Transverse colon (tissue), 4 donors: ENCODE measurements at regions not wholly inside any gene's neighbourhood (a gene's known extent, or its start where the extent isn't known, plus 50 kb on each side); places are given as distances from the start of the nearest gene placed in this dataset.

Experiments used
- DNase-seq: peaks from one replicate; pipeline ENCODE4 v3.0.0-alpha.2; 2019
- H3K27ac ChIP-seq, 4 donors: fragments of 200-600 bp; sonication (generic); 2 replicates each; pipeline ENCODE4 v1.5.1; 2016 to 2018; ENCODE audit warnings: inconsistent platforms in 4 of 4
- H3K27me3 ChIP-seq: fragments of 200-600 bp; sonication (generic); 2 replicates; pipeline ENCODE4 v1.5.1; 2017; ENCODE audit warnings: inconsistent platforms
- H3K36me3 ChIP-seq, 4 donors: fragments of 200-600 bp; sonication (generic); 2 replicates each; pipeline ENCODE4 v1.5.1; 2017 to 2019; ENCODE audit warnings: inconsistent platforms in 4 of 4
- H3K4me1 ChIP-seq, 4 donors: fragments of 200-600 bp; sonication (generic); 2 replicates each; pipeline ENCODE4 v1.5.1; 2017 to 2020; ENCODE audit warnings: inconsistent platforms in 4 of 4
- H3K4me3 ChIP-seq, 4 donors: fragments of 200-600 bp; sonication (generic); 1 replicate in 1 of 4; 2 replicates in 3 of 4; pipeline versions ENCODE4 v1.5.1 to v1.6.1; 2017 to 2019; ENCODE audit warnings: inconsistent platforms in 4 of 4
- H3K9me3 ChIP-seq, 2 donors: fragments of 200-600 bp; sonication (generic); 2 replicates each; pipeline ENCODE4 v1.5.1; 2017 to 2019; ENCODE audit warnings: inconsistent platforms in 2 of 2
- EP300 ChIP-seq: sonication (generic); formaldehyde crosslinking; IDR thresholded peaks from one replicate; pipeline ENCODE4 v1.6.1; 2017; ENCODE audit warnings: antibody characterized with exemption, low read depth
- POLR2A ChIP-seq: fragments of 450-650 bp; IDR thresholded peaks from one replicate; pipeline ENCODE4 v1.6.1; 2016; ENCODE audit warnings: antibody characterized with exemption, mild to moderate bottlenecking, moderate library complexity
- POLR2AphosphoS5 ChIP-seq, 3 donors: sonication (generic); formaldehyde crosslinking; IDR thresholded peaks; one replicate each; pipeline ENCODE4 v1.6.1; 2016; ENCODE audit warnings: antibody characterized with exemption in 3 of 3
- WGBS, 2 donors: methylation state at CpG; one replicate each; pipeline ENCODE4 v1.1.5; 2018; ENCODE audit warnings: low coverage in 1 of 2; 5-methylcytosine and 5-hydroxymethylcytosine counted together
- in situ Hi-C, 4 donors: fragments of 200-750 bp; cut with MboI; loops; one replicate each; pipeline versions ENCODE4 v1.15.0 to v1.15.1; 2017; ENCODE audit warnings: low sequenced_read_pairs in 3 of 4, low pct_ligation_motif_present in 1 of 4, low pct_unique_long_range_greater_than_20kb in 1 of 4
- intact Hi-C: fragments of 100-400 bp; cut with DNase I; formaldehyde crosslinking; loops from one replicate; pipeline ENCODE4 v1.15.1; 2023; ENCODE audit warnings: low total_unique reads
- TF ChIP-seq, protein P1 (sequence below), 5 experiments: fragments of 200-600 bp in 3 of 5; fragments of 450-650 bp in 2 of 5; sonication (generic) in 3 of 5; IDR thresholded peaks; 1 replicate in 2 of 5; 2 replicates in 3 of 5; pipeline ENCODE4 v1.5.1; 2016 to 2017; ENCODE audit warnings: antibody characterized with exemption in 5 of 5, inconsistent platforms in 3 of 5, mild to moderate bottlenecking in 2 of 5, moderate library complexity in 1 of 5

DNA sequence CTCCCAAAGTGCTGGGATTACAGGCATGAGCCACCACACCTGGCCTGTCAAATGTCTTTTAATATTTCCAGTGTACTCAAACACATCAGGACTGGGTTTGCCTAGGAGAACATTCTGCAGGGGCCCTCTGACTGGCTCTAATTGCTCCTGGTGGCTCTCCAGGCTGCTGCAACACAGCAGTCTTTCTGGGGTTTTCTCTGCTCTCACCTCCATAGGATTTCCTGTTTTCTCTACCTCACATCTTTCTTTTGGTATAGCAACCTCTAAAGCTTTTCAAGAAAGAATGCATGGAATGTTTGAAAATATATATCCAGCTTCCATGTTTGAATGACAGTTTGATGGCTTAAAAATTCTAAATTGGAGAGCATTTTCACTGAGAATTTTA, 83.3 kb upstream of the IGSF10 start:
- Histone ChIP-seq H3K4me1 (peaks cover 0 to 8% (median 0%) of the 10 kb centered on the region in 4 donors), H3K27ac (peak overlapping the region in 1 of 4 donors; percentile 11), H3K36me3 (no peaks in the 10 kb centered on the region), H3K9me3 (no peaks in the 10 kb centered on the region), H3K4me3 (no peak overlapping the region), H3K27me3 (no peaks in the 10 kb centered on the region)
- in situ Hi-C loops = no loop called here
- TF ChIP-seq POLR2A (no peak), POLR2AphosphoS5 (IDR thresholded peaks at IDR 0.05) (no peak), EP300 (no peak)
- TF ChIP-seq, protein P1, sequence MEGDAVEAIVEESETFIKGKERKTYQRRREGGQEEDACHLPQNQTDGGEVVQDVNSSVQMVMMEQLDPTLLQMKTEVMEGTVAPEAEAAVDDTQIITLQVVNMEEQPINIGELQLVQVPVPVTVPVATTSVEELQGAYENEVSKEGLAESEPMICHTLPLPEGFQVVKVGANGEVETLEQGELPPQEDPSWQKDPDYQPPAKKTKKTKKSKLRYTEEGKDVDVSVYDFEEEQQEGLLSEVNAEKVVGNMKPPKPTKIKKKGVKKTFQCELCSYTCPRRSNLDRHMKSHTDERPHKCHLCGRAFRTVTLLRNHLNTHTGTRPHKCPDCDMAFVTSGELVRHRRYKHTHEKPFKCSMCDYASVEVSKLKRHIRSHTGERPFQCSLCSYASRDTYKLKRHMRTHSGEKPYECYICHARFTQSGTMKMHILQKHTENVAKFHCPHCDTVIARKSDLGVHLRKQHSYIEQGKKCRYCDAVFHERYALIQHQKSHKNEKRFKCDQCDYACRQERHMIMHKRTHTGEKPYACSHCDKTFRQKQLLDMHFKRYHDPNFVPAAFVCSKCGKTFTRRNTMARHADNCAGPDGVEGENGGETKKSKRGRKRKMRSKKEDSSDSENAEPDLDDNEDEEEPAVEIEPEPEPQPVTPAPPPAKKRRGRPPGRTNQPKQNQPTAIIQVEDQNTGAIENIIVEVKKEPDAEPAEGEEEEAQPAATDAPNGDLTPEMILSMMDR (IDR thresholded peaks at IDR 0.05) = no peak
- no peak for DNase-seq
- intact Hi-C loops = no loop called here

GRCh38 chr3:151541178-151541577, 80.3 kb upstream of the IGSF10 start:
- in situ Hi-C loops (no loop called here), intact Hi-C loops (no loop called here)
- H3K27me3 ChIP-seq = no peaks in the 10 kb centered on the region
- H3K36me3 ChIP-seq = no peaks in the 10 kb centered on the region
- no peak for TF ChIP-seq POLR2AphosphoS5 (IDR thresholded peaks at IDR 0.05)
- no peak for TF ChIP-seq EP300
- TF ChIP-seq POLR2A = no peak
- TF ChIP-seq, protein P1 (IDR thresholded peaks at IDR 0.05) = no peak
- no peaks in the 10 kb centered on the region for H3K9me3 ChIP-seq
- no peak for DNase-seq
- H3K27ac ChIP-seq = no peak overlapping the region
- no peak overlapping the region for H3K4me3 ChIP-seq
- peaks cover 0 to 8% (median 0%) of the 10 kb centered on the region in 4 donors for H3K4me1 ChIP-seq

DNA sequence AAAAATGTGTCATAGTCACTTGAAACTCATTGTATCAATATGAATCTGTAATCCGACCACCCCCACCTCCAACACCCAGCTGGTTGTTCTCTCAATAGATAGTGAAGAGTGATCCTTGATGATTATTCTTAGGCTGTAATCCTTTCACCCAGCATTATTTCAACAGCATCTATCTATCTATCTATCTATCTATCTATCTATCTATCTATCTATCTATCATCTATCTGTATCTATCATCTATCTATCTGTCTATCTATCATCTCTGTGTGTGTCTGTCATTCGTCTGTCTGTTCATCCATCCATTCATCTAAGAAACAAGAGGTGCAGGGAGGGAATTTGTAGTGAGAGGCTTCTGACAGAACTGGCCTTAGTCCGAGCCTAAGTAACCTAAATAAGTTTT, 78.7 kb upstream of the IGSF10 start:
- no peaks in the 10 kb centered on the region for H3K36me3 ChIP-seq
- no peaks in the 10 kb centered on the region for H3K27me3 ChIP-seq
- peaks cover 0 to 8% (median 0%) of the 10 kb centered on the region in 4 donors for H3K4me1 ChIP-seq
- WGBS, 2 donors = 74 to 86% methylated on average over 3 of the region's 3 CpGs
- no peak for DNase-seq
- TF ChIP-seq EP300 (no peak), POLR2A (no peak), POLR2AphosphoS5 (IDR thresholded peaks at IDR 0.05) (no peak)
- TF ChIP-seq, protein P1 (IDR thresholded peaks at IDR 0.05) = no peak
- H3K27ac ChIP-seq = no peak overlapping the region
- intact Hi-C loops (no loop called here), in situ Hi-C loops (no loop called here)
- no peak overlapping the region for H3K4me3 ChIP-seq
- H3K9me3 ChIP-seq = no peaks in the 10 kb centered on the region

- no peaks in the 10 kb centered on the region for H3K27me3 ChIP-seq
- no peaks in the 10 kb centered on the region for H3K9me3 ChIP-seq
- intact Hi-C loops (no loop called here), in situ Hi-C loops (no loop called here)
- H3K4me1 ChIP-seq = peaks cover 0 to 8% (median 0%) of the 10 kb centered on the region in 4 donors
- TF ChIP-seq EP300 = no peak
- no peak for TF ChIP-seq POLR2AphosphoS5 (IDR thresholded peaks at IDR 0.05)
- TF ChIP-seq, protein P1 (IDR thresholded peaks at IDR 0.05) = no peak
- no peak for TF ChIP-seq POLR2A
- no peaks in the 10 kb centered on the region for H3K36me3 ChIP-seq
- no peak overlapping the region for H3K4me3 ChIP-seq
- DNase-seq = no peak
- no peak overlapping the region for H3K27ac ChIP-seq
- 64 to 65% methylated on average over 8 to 15 of the region's 15 CpGs for WGBS, 2 donors
These were observed 77.9 kb upstream of the IGSF10 start for GRCh38 chr3:151538456-151539393.
